ENCODE measurements at regions not wholly inside any gene's neighbourhood (a gene's known extent, or its start where the extent isn't known, plus 50 kb on each side); places are given as distances from the start of the nearest gene placed in this dataset.

- no peaks in the 10 kb centered on the region for H3K27me3 ChIP-seq (ENCODE audit: control insufficient read depth in 1 of 2, insufficient read depth in 2 of 2, low read length in 2 of 2)
- intact Hi-C loops (cut with micrococcal nuclease; ENCODE audit: unreplicated experiment) (no loop called here), in situ Hi-C loops (cut with HindIII; ENCODE audit: extremely low pct_ligation_motif_present, low pct_unique_long_range_greater_than_20kb) (no loop called here)
- no peak for FAIRE-seq
- H3K4me1 ChIP-seq (ENCODE audit: insufficient read depth, low read length): no peaks in the 10 kb centered on the region
- H3K9me3 ChIP-seq (ENCODE audit: low read length): no peaks in the 10 kb centered on the region
- BruUV-seq (replicated peaks): no TSS peak
- no peak for DNase-seq (ENCODE audit: low spot score)
- no peak overlapping the region for H2AFZ ChIP-seq (ENCODE audit: low read length)
- H4K20me1 ChIP-seq (ENCODE audit: insufficient read depth, low read length): no peaks in the 10 kb centered on the region
- POLR2A ChIA-PET: no interaction called here
- no peak overlapping the region for H3K4me3 ChIP-seq (replicated peaks in 1 of 3; ENCODE audit: insufficient read depth in 1 of 3, low read depth in 2 of 3, low read length in 3 of 3)
- no peak overlapping the region for H3K27ac ChIP-seq (ENCODE audit: extremely low read length, insufficient read depth, low read length)
- H3K9ac ChIP-seq (ENCODE audit: insufficient read depth, low read depth, low read length): no peak overlapping the region
- CTCF ChIA-PET (ENCODE audit: low intra/inter-chr PET ratio, low total read pairs): no interaction called here
- no peaks in the 10 kb centered on the region for H3K36me3 ChIP-seq (replicated peaks in 1 of 2; ENCODE audit: control insufficient read depth in 1 of 2, insufficient read depth in 2 of 2, low read length in 2 of 2)
- no peaks in the 10 kb centered on the region for H3K79me2 ChIP-seq (ENCODE audit: insufficient read depth, low read length)
- ATAC-seq: no peak
- no peak for TF ChIP-seq GTF3A (CRISPR knock-in tag; conservative IDR thresholded peaks at IDR 0.05)
- TF ChIP-seq IRF2 (CRISPR knock-in tag; IDR thresholded peaks at IDR 0.05): no peak
- H3K4me2 ChIP-seq (ENCODE audit: low read depth, low read length): no peak overlapping the region
These were observed 331.9 kb upstream of the POGK start for GRCh38 chr1:166507347-166507746.

- Histone ChIP-seq H3K36me3 (replicated peaks in 1 of 2; ENCODE audit: control insufficient read depth in 1 of 2, insufficient read depth in 2 of 2, low read length in 2 of 2) (no peaks in the 10 kb centered on the region), H3K27me3 (ENCODE audit: control insufficient read depth in 1 of 2, insufficient read depth in 2 of 2, low read length in 2 of 2) (no peaks in the 10 kb centered on the region), H3K79me2 (ENCODE audit: insufficient read depth, low read length) (no peaks in the 10 kb centered on the region), H3K4me1 (ENCODE audit: insufficient read depth, low read length) (no peaks in the 10 kb centered on the region), H3K9me3 (ENCODE audit: low read length) (peaks cover 10% of the 10 kb centered on the region), H4K20me1 (ENCODE audit: insufficient read depth, low read length) (no peaks in the 10 kb centered on the region), H3K9ac (ENCODE audit: insufficient read depth, low read depth, low read length) (no peak overlapping the region), H2AFZ (ENCODE audit: low read length) (no peak overlapping the region), H3K4me3 (replicated peaks in 1 of 3; ENCODE audit: insufficient read depth in 1 of 3, low read depth in 2 of 3, low read length in 3 of 3) (no peak overlapping the region), H3K27ac (ENCODE audit: extremely low read length, insufficient read depth, low read length) (no peak overlapping the region), H3K4me2 (ENCODE audit: low read depth, low read length) (no peak overlapping the region)
- in situ Hi-C loops (cut with HindIII; ENCODE audit: extremely low pct_ligation_motif_present, low pct_unique_long_range_greater_than_20kb) (no loop called here), intact Hi-C loops (cut with micrococcal nuclease; ENCODE audit: unreplicated experiment) (no loop called here)
- POLR2A ChIA-PET: no interaction called here
- CTCF ChIA-PET (ENCODE audit: low intra/inter-chr PET ratio, low total read pairs): no interaction called here
- ATAC-seq: no peak
- FAIRE-seq: no peak
- no peak for DNase-seq (ENCODE audit: low spot score)
- no TSS peak for BruUV-seq (replicated peaks)
- WGBS (ENCODE audit: low lambda C conversion rate): 0% methylated on average over 1 of the region's 2 CpGs
- TF ChIP-seq ZNF672 (CRISPR knock-in tag; IDR thresholded peaks at IDR 0.05): no peak
- peak; percentile 6 to 34; a peak in 1 of 4 replicates for TF ChIP-seq MAFK (conservative IDR thresholded peaks at IDR 0.05 in 1 of 2, IDR thresholded peaks at IDR 0.05 in 1 of 2; ENCODE audit: low read length in 2 of 2)
These were observed 327.5 kb upstream of the POGK start for GRCh38 chr1:166511761-166512160.

Measured in HepG2 (cell line).